GM18505 (cell line): ENCODE measurements at regions not wholly inside any gene's neighbourhood (a gene's known extent, or its start where the extent isn't known, plus 50 kb on each side); places are given as distances from the start of the nearest gene placed in this dataset.

Source experiments
- ATAC-seq: cut with Tn5 transposase; IDR thresholded peaks from one replicate; pipeline ENCODE4 v1.9.1; 2021; ENCODE audit not compliant: unreplicated experiment
- POLR2A ChIP-seq: IDR thresholded peaks from 4 replicates; pipeline ENCODE4 v1.6.1; 2011; ENCODE audit warnings: borderline replicate concordance; ENCODE audit not compliant: insufficient read depth, insufficient read length; ENCODE audit errors: extremely low read depth

DNA sequence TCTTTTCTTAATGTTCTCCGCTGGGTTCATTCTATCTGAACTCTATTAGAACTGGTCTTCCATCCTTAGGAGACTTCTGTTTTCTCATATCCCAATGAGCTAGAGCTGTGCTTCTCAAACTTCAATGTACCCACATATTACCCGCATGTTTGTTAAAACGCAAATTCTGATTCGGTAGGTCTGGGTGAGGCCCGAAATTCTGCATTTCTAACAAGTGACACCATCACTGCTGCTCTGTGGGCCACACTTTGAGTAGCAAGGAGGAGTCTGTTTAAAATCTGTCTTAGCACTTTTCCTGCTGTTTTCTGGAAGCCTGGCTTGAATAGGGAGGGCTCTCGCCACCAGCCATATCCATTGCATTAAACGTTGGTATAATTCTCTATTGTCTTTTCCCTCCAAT lies 151.9 kb upstream of the CLINT1 start:
- no peak for ATAC-seq
- TF ChIP-seq POLR2A: no peak

DNA sequence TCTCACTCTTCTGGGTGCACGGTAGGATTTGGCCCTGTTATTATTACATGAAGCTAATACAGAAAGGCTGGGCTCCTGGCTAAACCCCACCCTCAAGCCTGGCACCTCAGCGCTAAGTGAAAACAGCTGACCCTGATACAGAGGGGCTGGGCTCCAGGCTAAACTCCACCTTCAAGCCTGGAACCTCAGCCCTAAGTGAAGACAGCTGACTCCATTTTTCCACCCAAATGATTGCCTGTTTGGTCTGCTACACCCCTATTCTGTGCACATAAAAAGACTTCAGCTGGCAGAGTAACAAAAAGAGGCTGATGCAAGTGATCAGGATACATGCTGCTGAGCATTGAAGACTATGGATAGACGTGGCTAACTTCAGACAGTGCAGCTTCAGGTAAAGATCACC lies 148.4 kb upstream of the CLINT1 start:
- ATAC-seq: no peak
- TF ChIP-seq POLR2A: no peak

DNA sequence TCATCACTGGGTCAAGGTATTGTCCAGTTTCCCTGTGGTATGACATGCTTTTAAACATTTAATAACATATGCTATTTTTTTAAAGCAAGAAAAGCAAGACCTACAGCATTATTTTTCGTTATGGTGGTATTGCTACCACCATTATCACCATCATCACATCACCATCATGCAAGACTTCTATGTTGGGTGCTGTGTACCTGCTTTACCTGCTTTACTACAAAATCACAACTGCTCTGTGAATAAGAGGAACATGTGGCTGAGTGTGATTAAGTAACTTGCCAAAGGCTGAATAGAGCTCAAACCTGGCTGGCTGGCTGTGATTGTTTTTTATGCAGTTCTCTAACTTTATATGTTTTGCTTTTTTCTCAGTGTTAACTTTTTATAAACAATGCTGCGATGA lies 140.8 kb upstream of the CLINT1 start:
- no peak for ATAC-seq

DNA sequence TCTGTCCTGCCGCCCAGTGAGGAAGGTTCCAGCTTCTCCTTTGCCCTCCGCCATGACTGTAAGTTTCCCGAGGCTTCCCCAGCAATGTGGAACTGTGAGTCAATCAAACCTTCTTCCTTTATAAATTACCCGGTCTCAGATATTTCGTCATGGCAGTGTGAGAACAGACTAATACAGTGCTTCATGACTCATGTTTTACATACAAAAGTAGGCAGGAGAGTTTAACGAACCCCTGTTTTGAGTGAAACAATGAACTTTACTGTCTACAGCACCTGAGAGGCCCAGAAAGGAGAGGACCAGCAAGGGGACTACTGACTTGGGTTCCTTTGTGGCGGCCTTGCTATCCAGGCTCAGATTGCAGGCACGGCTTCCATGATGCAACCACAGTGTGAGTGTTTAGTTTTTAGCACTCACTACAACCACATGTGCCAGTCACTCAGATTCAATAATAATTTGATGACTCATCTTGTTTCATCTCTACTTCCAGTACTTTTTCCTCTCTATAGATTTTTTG lies 139.1 kb upstream of the CLINT1 start:
- TF ChIP-seq POLR2A: no peak
- no peak for ATAC-seq

More for the DNA sequence above, 140.8 kb upstream of the CLINT1 start:
- no peak for TF ChIP-seq POLR2A

DNA sequence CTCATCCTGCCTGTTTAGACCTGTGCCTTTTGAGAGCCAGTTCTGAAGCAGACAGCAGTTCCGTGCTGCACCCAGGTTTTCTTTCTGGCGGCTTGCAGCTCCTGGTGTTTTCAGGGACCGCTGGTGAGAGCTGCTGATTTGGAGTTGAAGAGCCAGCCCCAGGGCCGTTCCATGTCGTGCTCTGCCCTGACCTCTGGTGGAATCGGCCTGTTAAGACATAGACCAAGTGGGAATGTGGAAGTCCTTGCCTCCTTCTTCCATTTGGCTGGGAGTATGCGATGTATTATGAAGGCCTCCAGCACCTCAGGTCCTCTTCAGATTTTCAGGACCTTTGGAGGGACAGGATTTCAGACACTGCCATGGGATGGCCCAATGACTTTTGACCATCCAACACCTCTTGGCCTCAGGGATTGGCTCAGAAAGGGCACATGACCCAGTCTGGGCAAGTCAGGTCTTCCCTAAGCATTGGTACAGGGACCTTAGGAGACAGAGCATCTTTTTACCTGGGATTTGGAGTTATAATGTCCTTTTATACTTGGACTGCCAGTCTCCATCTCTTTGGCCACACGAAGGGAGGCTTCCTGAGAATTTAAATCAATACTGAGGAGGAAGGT lies 136.1 kb upstream of the CLINT1 start:
- ATAC-seq: peak; percentile 55

DNA sequence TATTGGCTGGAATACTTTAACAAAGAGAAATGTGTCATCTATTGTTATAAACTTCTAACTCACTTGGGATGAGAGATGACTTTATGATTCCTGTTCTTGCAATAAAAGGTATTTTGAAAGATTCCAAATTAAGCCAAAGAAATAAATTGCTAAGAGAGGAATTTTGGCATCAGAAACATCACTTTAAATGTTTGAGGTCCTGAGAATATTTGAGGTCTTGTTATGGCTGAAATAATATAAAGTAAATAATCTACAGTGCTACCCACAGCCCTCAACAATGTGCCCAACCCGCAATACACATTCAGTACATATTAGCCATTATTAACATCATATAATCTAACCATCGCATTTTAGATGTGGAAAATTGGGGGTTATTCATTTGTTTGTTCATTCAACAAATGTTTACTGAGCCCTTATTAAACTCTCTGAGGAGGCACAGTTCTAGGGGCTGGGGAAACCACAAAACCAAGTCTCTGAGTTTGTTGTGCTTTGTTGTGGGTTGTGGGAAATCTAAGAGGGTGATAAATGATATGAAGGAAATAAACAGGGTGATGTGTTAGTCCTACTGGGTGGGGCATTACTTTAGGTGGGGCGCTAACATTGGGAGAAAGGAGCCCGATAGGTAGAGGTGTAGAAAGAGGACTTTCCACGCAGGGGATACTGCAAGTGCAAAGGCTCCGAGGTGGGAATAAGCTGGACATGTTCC lies 135.2 kb upstream of the CLINT1 start:
- no peak for TF ChIP-seq POLR2A
- ATAC-seq: no peak

More for the DNA sequence above, 136.1 kb upstream of the CLINT1 start:
- no peak for TF ChIP-seq POLR2A

DNA sequence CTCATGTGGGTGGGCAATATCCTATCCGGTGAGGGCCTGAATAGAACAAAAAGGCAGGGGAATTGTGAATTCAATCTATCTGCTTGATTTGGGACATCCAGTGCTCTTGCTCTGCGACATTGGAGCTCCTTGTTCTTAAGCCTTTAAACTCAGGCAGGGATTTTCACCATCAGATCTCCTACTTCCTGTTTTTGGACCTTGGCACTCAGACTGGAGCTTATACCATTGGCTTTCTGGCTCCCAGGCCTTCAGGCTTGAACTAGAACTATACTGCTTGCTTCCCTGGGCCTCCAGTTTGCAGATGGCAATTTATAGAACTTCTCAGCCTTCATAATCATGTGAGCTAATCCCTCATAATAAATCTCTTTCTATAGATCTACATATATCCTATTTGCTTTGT lies 134.3 kb upstream of the CLINT1 start:
- TF ChIP-seq POLR2A: no peak
- no peak for ATAC-seq

DNA sequence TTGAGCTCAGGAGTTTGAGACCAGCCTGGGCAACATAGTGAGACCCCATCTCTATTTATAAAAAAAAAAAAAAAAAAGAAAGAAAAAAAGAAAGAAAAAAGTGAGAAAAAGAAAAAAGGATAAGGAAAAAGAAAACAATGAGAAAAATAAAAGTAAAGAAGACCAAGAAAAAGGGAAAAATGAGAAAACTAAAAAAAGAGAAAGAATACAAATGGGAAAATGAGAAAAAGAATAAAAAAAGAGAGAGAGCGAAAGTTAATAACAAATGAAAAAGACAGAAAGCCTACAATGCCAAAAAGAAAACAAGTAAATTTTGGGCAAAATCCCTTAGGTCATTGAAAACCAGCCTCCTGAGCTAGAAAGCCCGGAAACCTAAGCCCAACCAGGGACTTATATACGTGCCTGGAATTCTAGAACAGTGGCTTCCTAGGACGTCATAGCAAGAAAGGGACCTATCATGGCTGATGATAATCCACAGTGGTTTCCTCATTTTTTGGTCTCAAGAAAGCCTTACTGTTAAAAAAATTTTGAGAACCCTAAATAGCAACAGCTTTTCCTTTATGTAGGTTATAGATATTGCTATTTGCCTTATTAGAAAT lies 131.7 kb upstream of the CLINT1 start:
- no peak for TF ChIP-seq POLR2A

DNA sequence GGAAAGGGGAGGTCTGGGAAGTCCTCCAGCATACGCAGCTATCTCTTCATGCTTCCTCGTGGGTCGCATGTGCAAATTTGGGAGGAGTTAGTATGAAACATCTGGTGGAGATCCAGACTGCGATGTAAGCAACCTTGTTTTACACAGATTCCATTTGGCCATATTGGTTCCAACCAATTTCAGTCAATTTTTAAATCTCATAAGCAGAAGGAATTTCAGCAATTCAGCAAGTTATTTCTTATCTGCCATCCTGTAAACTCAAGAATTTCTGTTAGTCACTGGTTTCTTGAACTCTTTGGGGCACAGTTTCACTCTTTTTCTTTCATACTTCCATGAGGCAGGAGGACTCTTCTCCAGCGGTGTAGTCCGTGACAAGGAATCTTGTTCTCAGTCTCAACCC lies 130.4 kb upstream of the CLINT1 start:
- TF ChIP-seq POLR2A: no peak
- no peak for ATAC-seq

More for the DNA sequence above, 131.7 kb upstream of the CLINT1 start:
- ATAC-seq: no peak

DNA sequence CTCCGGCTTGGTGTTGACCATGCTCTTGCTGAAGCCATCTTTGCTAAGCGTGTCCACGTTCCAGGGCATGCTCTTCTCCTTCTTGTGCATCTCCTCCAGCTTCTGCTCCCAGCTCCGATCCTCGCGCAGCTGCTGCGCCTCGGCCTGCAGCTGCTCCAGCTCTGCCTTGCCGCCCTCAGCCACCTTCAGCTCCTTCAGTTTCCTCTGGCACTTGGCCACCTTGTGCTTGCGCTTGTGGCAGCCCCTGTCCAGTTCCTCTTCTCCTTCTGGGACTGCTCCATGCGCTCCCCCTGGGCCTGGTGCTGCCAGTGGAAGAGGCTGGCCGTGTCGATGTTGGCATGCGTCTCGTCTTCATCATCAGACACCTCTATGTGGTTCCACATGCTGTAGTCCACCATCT lies 128.3 kb upstream of the CLINT1 start:
- TF ChIP-seq POLR2A: no peak
- no peak for ATAC-seq

DNA sequence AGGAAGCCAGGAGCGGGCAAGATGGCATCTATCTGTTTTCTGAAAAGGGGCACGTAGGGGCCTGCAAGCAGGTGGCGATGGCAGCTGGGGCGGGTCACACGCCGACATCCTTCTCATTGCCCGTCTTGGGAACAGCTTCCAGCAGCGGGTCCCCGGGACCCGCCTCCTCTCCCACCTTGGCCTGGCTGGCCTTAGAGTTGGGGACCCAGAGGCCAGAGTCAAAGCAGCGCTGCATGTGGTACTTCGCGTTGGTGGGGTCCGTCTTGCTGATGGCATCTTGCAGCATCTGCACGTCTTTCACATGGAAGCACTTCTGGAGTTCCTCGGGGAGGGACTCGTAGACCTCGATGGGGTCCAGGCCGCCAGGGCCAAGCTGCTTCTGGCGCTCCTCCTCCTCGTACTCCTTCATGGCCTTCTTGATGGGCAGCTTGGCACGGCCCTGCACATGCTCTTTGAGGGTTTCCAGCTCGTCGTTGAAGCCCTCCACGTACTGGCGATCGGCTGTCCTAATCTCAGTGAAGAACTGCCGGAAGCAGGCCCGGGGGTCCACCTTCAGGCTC lies 127.6 kb upstream of the CLINT1 start:
- no peak for TF ChIP-seq POLR2A
- ATAC-seq: no peak

DNA sequence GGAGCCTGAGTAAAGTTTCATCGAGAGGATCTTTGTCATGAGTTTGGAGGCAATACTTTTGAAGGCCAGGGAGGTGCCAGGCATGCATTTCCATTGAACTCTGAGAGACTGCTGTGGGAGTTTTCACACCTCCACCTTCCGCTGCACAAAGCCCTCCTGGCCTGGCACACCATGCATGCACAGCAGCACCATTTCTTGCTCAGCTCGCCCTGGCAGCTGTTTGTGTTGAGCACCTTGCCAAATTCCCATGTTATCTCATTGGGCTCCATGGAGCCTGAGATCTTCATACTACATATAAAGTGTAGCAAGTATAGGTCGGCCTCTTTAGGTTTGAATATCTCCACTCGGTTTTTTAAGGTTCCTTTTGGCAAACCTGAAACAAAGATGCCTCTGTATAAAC lies 125.7 kb upstream of the CLINT1 start:
- ATAC-seq: no peak
- no peak for TF ChIP-seq POLR2A

DNA sequence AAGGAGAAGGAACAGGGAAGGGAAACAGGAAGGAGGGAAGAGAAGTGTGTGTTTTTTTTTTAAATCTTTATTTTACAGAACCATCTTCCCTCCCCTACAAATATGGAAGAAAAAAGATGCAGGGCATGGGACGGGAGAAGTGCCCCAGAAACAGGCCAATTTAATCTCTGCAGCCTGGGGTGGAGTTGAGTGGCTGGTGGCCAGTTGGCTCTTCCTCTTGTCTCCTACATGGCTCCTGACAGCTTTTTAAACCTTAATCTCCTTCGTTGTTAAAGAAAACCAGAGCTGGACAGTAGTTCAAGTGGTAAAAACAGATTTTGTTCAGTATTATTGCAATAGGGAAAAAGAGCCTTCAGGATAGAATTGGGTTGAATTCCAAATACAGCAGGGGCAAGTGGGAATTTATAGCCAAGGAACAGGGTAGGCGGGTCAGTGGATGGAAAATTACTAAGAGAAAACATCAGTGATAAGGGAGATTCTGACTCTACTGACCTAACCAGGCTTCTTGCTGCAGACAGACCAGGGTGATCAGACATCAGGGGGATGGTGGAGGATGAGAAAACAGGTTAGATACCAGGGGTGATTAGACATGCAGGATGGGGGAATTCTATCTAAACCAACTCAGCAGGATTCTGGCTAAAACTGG lies 125.1 kb upstream of the CLINT1 start:
- no peak for ATAC-seq
- no peak for TF ChIP-seq POLR2A
